ENCODE measurements at regions not wholly inside any gene's neighbourhood (a gene's known extent, or its start where the extent isn't known, plus 50 kb on each side); places are given as distances from the start of the nearest gene placed in this dataset.

DNA sequence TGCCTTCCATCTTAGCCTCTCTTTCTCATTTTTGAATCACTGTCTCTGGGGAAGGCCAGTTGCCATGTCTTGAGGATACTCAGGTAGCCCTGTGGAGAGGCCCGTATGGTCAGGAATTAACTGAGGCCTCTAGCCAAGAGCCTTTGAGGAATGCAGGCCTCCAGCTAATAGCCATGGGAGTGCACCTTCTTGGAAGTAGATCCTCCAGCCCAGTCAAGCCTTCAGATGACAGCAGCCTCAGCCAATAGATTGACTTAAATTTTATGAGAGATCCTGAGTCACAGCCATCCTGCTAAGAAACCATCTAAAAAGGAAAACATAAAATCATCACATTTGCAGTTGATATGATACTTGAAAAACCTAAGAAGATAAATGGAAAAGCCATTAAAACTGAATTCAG, 112.5 kb upstream of the BNIP2 start:
- TF ChIP-seq, protein P1, sequence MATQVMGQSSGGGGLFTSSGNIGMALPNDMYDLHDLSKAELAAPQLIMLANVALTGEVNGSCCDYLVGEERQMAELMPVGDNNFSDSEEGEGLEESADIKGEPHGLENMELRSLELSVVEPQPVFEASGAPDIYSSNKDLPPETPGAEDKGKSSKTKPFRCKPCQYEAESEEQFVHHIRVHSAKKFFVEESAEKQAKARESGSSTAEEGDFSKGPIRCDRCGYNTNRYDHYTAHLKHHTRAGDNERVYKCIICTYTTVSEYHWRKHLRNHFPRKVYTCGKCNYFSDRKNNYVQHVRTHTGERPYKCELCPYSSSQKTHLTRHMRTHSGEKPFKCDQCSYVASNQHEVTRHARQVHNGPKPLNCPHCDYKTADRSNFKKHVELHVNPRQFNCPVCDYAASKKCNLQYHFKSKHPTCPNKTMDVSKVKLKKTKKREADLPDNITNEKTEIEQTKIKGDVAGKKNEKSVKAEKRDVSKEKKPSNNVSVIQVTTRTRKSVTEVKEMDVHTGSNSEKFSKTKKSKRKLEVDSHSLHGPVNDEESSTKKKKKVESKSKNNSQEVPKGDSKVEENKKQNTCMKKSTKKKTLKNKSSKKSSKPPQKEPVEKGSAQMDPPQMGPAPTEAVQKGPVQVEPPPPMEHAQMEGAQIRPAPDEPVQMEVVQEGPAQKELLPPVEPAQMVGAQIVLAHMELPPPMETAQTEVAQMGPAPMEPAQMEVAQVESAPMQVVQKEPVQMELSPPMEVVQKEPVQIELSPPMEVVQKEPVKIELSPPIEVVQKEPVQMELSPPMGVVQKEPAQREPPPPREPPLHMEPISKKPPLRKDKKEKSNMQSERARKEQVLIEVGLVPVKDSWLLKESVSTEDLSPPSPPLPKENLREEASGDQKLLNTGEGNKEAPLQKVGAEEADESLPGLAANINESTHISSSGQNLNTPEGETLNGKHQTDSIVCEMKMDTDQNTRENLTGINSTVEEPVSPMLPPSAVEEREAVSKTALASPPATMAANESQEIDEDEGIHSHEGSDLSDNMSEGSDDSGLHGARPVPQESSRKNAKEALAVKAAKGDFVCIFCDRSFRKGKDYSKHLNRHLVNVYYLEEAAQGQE (IDR thresholded peaks at IDR 0.05; ENCODE audit: insufficient read depth in 1 of 2, low read depth in 2 of 2, low read length in 2 of 2): no peak
- TF ChIP-seq FOXP2 (optimal IDR thresholded peaks at IDR 0.05; ENCODE audit: borderline replicate concordance, extremely low read depth, extremely low read length, insufficient read depth) (no peak), POLR2AphosphoS5 (IDR thresholded peaks at IDR 0.05; ENCODE audit: low read depth, low read length) (no peak), TAF1 (IDR thresholded peaks at IDR 0.05; ENCODE audit: borderline replicate concordance, insufficient read depth, low read length) (no peak), SIN3A (IDR thresholded peaks at IDR 0.05; ENCODE audit: borderline replicate concordance, insufficient read depth, low read length) (no peak)

GRCh38 chr15:59798605-59798917, 109.4 kb upstream of the BNIP2 start:
- TF ChIP-seq, protein P1 (IDR thresholded peaks at IDR 0.05; ENCODE audit: insufficient read depth in 1 of 2, low read depth in 2 of 2, low read length in 2 of 2): no peak
- TF ChIP-seq POLR2AphosphoS5 (IDR thresholded peaks at IDR 0.05; ENCODE audit: low read depth, low read length): no peak

DNA sequence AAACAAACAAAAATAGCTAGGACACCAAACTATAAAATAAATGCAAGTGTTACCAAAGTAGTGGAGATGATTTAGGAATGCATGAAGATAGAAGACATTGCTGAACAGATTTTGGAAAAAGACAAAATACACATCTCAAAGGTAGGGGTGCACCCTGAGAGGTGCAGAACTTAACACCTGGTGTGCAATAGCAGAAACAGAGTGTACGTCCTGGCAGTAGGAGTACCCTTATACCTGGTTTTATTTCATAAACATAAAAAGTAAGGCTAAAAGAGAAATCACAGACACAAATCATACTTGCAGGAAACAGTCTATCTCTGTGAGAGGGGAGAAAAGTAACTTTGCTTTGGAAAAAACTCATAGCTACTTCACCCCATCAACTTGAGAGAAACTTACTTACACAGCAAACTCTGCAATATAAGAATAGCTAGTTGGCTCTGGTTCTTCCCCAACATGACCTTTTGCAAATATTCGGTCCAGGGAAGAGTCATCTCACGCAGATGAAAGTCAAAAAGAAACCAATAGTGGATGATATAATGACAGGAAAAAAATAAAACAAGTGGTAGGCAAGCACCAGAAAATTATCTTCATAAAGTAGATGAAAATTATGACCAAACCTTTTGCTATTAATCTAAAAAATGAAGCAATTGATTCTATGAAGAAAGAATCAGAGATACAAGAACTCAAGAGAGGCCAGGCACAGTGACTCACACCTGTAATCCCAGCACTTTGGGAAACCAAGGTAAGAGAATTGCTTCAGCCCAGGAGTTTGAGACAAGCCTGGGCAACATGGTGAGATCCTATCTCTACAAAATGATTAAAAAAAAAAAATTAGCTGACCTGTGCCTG, 108.9 kb upstream of the BNIP2 start:
- TF ChIP-seq, protein P1 (IDR thresholded peaks at IDR 0.05; ENCODE audit: insufficient read depth in 1 of 2, low read depth in 2 of 2, low read length in 2 of 2): no peak
- TF ChIP-seq POLR2AphosphoS5 (IDR thresholded peaks at IDR 0.05; ENCODE audit: low read depth, low read length) (no peak), FOXP2 (optimal IDR thresholded peaks at IDR 0.05; ENCODE audit: borderline replicate concordance, extremely low read depth, extremely low read length, insufficient read depth) (no peak), SIN3A (IDR thresholded peaks at IDR 0.05; ENCODE audit: borderline replicate concordance, insufficient read depth, low read length) (no peak), TAF1 (IDR thresholded peaks at IDR 0.05; ENCODE audit: borderline replicate concordance, insufficient read depth, low read length) (no peak)

GRCh38 chr15:59794229-59794886, 105.2 kb upstream of the BNIP2 start:
- no peak for TF ChIP-seq SIN3A (IDR thresholded peaks at IDR 0.05; ENCODE audit: borderline replicate concordance, insufficient read depth, low read length)
- no peak for TF ChIP-seq POLR2AphosphoS5 (IDR thresholded peaks at IDR 0.05; ENCODE audit: low read depth, low read length)
- TF ChIP-seq, protein P1 (IDR thresholded peaks at IDR 0.05; ENCODE audit: insufficient read depth in 1 of 2, low read depth in 2 of 2, low read length in 2 of 2): no peak
- TF ChIP-seq TAF1 (IDR thresholded peaks at IDR 0.05; ENCODE audit: borderline replicate concordance, insufficient read depth, low read length): no peak
- TF ChIP-seq FOXP2 (optimal IDR thresholded peaks at IDR 0.05; ENCODE audit: borderline replicate concordance, extremely low read depth, extremely low read length, insufficient read depth): no peak
